HG03521 (cell line): ENCODE measurements at regions not wholly inside any gene's neighbourhood (a gene's known extent, or its start where the extent isn't known, plus 50 kb on each side); places are given as distances from the start of the nearest gene placed in this dataset.
"Not testable (repeated sequence)": the region's sequence is repeated elsewhere in the genome, so short reads cannot be mapped to it uniquely, and the experiment has no call there.

Experiments
- ATAC-seq: cut with Tn5 transposase; IDR thresholded peaks from one replicate; pipeline ENCODE4 v1.9.1; 2021; ENCODE audit warnings: mild to moderate bottlenecking, moderate library complexity; ENCODE audit not compliant: unreplicated experiment

GRCh38 chr5:142408981-142409481 is 84.2 kb upstream of the SPRY4 start:
- no peak for ATAC-seq

DNA sequence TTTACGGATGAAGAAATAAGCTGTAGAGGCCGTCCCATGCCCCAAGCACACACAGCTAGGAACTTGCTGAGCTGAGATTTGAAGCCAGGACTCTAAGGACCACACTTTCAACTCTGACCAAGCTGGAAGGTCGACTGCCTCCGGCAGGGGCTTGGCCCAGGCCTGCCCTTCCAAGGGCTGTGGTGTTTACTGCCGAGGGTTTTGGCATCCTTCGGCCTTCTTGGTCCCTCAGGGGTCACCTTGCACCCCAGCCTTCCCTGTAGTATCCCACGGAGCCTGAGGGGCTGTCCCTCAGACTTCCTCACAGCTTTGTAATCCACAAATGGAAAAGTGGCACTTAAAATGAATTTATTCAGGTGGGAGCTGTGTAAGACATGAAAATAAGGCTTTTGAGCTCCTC is 83.7 kb upstream of the SPRY4 start:
- no peak for ATAC-seq

GRCh38 chr5:142405814-142406395 is 81.1 kb upstream of the SPRY4 start:
- no peak for ATAC-seq

DNA sequence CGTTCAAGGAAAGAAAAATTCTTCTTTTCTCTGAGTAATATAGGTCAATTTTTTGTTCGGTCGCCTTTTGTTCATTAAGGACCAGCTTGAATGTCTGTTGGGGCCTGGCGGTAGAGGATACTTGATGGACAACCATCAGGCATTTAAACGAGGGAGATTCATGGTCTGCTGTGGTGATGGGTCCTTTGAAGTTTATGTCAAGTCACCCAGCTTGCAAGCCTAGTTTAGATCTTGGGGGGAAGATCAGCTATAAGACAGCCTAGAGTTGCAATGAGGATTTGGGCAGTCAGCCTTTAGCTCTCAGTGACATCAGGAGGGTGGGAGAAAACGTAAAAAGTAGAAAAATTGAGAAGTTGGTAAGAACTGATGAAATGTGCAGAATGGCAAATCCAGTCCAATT is 80.2 kb upstream of the SPRY4 start:
- ATAC-seq: no peak

DNA sequence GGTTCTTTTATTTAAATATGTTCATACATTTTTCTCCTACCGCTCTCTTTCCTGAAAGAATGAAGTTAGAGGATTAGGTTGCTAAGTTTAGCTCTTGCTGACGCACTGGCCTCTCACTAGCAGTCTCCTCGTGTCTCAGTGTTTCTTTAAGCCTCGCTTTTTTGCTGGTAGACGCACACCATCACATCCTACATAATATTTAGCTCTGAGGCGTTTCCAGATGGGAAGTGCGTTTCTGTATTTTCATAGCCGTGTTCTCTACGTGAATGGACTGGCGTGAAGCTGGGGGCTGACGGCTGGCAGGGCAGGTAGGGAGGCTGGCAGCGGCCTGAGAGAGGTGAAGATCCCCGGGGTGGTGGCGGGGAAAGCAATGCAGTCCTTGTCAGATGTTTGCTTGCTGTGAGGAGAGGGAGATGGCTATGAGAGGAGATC is 79.2 kb upstream of the SPRY4 start:
- ATAC-seq: no peak

DNA sequence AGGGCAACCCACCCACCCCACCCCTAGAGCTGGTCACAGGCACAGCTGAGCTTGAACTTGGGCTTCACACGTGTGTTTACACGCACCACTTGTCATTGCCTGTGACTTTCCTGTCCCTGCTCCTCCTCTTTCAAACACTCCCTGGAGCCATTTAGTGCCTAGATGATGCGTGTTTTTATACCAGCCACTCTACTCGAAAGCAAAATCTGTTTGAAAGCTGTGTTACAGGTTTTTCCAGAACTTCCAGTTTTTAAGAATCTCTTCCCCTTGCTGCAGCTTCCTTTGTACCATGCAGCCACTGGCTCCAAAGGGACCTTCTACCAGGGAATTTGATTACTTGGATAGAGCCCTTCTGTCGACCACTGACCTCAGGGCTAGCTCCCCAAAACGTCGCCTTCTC is 78.8 kb upstream of the SPRY4 start:
- no peak for ATAC-seq

DNA sequence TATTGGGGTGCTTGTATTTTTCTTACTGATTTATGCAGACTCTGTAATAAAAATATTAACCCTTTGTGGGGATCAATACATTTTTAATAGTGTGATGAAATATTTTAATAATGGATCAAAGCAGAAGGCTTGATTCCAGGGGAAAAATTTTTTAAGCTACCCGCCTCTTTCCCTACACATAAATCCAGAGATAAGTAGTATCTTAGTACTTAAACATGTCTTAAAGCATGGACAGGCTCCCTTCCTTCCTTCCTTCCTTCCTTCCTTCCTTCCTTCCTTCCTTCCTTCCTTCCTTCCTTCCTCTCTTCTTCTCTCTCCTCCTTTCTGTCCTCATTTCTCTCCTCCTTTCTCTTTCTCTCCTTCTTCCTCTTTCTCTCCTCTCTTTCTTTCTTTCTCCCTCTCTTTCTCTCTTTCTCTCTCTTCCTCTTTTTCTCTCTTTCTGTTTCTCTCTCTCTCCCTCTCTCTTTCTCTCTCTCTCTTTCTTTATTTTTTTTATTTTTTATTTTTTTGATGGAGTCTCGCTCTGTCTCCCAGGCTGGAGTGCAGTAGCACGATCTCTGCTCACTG is 78.0 kb upstream of the SPRY4 start:
- no peak for ATAC-seq

DNA sequence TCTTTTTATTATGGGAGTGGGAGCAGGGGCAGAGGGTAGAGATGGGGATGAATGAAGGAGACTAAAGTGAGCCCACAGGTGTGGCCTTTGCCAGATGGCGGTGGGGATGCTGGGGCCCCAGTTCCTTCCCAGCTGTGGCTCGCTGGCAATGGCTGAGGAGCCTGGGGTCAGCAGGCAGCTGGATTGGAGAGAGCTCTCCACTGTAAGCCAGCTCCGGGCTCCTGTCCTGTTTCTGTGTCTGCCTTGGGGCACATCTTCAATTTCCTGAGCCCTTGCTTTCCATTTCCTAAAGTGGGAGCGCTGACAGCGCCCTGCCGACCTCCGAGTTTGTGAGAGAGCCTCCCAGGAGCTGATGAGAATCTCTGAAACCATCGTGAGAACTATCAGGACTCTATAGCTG is 75.6 kb upstream of the SPRY4 start:
- ATAC-seq: no peak

DNA sequence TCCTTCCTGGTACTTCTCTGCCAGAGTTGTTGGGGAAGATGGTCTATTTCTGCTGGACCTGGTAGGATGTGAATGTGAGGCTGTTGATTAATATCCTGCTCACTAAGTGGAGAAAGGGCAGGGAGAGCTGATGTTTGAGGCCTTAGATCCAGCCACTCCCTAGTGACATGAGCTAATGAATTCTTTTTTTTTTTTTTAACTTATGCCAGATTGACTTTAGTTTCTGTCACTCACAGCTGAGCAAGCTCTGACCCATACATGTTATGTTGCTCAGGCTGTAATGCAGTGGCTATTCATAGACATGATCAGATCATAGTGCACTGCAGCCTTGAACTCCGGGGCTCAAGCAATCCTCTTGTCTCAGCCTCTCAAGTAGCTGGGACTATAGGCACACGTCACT is 75.1 kb upstream of the SPRY4 start:
- ATAC-seq: no peak

DNA sequence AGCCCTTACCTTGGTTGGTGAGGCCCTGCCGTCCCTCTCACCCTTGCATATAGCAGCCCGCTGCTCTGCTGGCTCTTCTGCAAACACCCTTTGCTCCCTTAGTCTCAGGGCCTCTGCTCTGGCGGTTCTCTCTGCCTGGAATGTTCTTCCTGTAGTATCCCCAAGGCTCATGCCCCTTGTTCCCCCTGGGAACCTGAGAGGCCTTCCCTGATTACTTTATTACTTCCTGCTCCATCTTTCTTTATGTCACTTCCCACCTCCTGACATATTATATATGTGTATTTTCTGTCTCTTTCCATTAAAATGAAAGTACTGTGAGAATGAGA is 73.9 kb upstream of the SPRY4 start:
- ATAC-seq: no peak

- ATAC-seq: not testable (repeated sequence)
Measured at GRCh38 chr5:142398011-142398729, 73.3 kb upstream of the SPRY4 start.

GRCh38 chr5:142397178-142397577 is 72.4 kb upstream of the SPRY4 start:
- ATAC-seq: no peak

DNA sequence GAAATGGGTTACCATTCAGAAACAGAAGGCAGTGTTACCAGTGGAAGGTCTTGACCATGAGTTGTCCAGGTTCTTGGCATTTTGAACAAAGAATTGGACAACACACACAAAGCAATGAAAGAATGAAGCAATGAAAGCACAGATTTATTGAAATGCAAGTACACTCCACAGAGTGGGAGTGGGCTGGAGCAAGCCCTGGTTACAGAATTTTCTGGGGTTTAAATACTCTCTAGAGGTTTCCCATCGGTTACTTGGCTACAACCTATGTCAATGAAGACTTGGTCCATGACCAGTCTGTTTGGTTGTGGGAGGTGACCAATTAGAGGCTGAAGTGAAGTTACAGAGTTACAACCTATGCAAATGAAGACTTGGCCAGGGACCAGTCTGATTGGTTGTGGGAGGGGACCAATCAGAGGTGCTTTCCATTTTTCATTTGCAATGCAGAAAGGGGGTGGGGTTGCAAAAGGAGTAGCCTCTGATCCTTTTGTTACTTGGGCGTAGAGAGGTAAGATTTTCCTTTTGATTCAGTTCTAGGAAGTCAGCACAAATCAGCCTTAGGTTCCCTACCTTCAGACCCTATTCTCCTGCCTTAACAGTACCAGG is 71.7 kb upstream of the SPRY4 start:
- no peak for ATAC-seq

GRCh38 chr5:142395334-142395733 is 70.5 kb upstream of the SPRY4 start:
- no peak for ATAC-seq

- no peak for ATAC-seq
Measured at GRCh38 chr5:142391058-142391845, 66.4 kb upstream of the SPRY4 start.

DNA sequence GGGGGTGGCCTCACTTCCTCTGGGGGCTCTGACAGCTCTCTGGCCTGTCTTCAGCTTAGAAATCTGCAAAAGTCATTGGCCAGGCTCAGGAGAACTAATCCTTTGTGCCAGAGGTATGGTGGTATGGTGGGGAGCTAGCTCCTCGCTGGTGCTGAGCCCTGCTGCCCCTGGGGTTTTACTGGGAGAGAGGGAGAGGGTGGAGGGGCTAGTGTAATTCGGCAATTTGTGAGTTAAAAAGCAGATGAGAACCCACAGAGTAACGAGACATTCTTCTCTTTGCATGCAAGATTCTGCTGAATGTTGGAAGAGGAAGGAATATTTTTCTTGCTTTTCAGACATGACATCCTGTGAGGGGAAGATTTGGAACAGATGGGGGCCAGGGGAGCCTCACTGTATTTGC is 65.5 kb upstream of the SPRY4 start:
- ATAC-seq: no peak

DNA sequence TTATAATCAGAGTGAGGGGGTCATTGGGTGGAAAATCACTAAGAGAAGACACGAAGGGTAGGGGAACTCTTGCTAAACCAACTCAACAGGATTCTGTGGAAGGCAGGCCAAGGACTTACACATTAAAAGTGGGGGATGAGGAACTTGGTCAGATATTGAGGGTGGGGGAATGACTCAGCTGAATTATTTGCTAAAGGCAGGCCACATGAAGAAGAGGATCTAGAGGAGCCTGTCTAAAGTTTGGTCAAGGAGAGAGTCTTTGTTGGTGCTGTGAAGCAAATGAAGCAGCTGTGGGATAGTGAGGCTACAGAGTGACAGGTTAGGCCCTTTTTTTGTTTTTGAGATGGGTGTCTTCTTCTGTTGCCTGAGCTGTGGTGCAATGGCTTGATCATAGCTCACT is 63.9 kb upstream of the SPRY4 start:
- no peak for ATAC-seq

- ATAC-seq: no peak
Measured at GRCh38 chr5:142387024-142387682, 62.3 kb upstream of the SPRY4 start.

DNA sequence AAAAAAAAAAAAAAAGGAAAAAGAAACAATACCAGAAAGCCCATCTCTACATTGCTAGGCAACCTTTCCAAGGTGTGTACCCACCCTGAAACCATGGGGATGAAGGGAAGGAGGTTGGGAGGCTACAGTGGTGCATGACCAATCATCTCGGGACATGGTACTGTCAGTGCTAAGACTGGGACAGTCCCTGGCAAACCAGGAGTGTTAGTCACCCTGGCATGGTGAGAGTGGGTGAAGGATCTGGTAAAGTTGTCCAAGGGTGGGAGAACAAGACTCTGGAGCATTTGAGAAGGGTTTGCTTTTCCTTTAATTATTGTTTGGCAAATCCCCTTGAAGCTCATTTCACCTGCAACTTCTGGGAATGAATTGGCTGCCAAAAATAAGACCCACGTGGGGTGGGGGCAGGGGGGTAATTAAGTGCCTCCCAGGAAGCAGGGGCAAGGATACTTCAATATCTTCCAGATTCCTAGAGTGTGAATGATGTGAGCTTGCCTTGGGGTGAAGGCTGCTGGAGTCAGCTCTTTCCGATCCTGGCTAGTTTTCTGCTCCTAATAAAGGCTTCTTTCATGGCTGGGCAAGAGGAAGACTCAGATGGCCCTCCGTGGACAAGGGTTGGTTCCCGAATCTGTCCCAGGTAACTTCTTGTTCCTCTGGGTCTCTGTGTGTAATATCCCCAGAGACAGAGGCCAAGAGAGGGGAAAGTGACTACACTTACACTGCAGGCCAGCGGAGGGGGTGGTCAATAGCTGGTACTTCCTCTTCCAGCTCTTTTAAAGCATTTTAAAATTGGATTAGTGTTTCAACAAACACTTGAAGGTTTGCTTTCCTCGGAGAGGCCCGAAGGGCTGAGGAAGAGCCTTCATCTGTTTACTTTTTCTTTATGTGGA is 61.6 kb upstream of the SPRY4 start:
- no peak for ATAC-seq

- ATAC-seq: no peak
Measured at GRCh38 chr5:142385194-142385593, 60.4 kb upstream of the SPRY4 start.
